GM23338 (cell line): ENCODE measurements at regions not wholly inside any gene's neighbourhood (a gene's known extent, or its start where the extent isn't known, plus 50 kb on each side); places are given as distances from the start of the nearest gene placed in this dataset.

Experiments
- CREB1 ChIP-seq: fragments of 250-450 bp; sonication (Bioruptor Pico); IDR thresholded peaks from 2 replicates; pipeline ENCODE4 v1.5.0; 2020; ENCODE audit warnings: low read depth, mild to moderate bottlenecking, moderate library complexity
- CTCF ChIP-seq, 2 experiments: fragments of 200-600 bp in 1 of 2; sonication (generic) in 1 of 2; conservative IDR thresholded peaks; 2 replicates each; pipeline versions ENCODE4 v1.5.1 to v1.6.1; 2016 to 2017; ENCODE audit warnings: antibody characterized with exemption in 2 of 2, low read depth in 2 of 2, mild to moderate bottlenecking in 2 of 2, moderate library complexity in 1 of 2
- ETS1 ChIP-seq: IDR thresholded peaks from 2 replicates; pipeline ENCODE4 v1.6.1; 2016; ENCODE audit warnings: antibody characterized with exemption
- EZH2 ChIP-seq: fragments of 200-600 bp; sonication (generic); IDR thresholded peaks from one replicate; pipeline ENCODE4 v1.8.0; 2017; ENCODE audit warnings: antibody characterized with exemption, mild to moderate bottlenecking, low read depth; ENCODE audit not compliant: unreplicated experiment
- EZH2phosphoT487 ChIP-seq: fragments of 200-600 bp; sonication (generic); IDR thresholded peaks from one replicate; pipeline ENCODE4 v1.8.1; 2018; ENCODE audit warnings: antibody characterized with exemption; ENCODE audit not compliant: unreplicated experiment
- JUNB ChIP-seq: IDR thresholded peaks from one replicate; pipeline ENCODE4 v1.6.1; 2016; ENCODE audit warnings: antibody characterized with exemption; ENCODE audit not compliant: unreplicated experiment
- POLR2AphosphoS5 ChIP-seq: IDR thresholded peaks from 2 replicates; pipeline ENCODE4 v1.6.1; 2016; ENCODE audit warnings: antibody characterized with exemption, low read depth
- REST ChIP-seq: IDR thresholded peaks from one replicate; pipeline ENCODE4 v1.6.1; 2018; ENCODE audit warnings: antibody characterized with exemption; ENCODE audit not compliant: unreplicated experiment
- STAT1 ChIP-seq: IDR thresholded peaks from one replicate; pipeline ENCODE4 v1.6.1; 2016; ENCODE audit warnings: antibody characterized with exemption; ENCODE audit not compliant: unreplicated experiment
- ZNF114 ChIP-seq: fragments of 250-450 bp; sonication (Bioruptor Pico); IDR thresholded peaks from 2 replicates; pipeline ENCODE4 v1.5.0; 2020; ENCODE audit warnings: mild to moderate bottlenecking, moderate library complexity
- ZNF331 ChIP-seq: fragments of 250-450 bp; sonication (Bioruptor Pico); IDR thresholded peaks from 2 replicates; pipeline ENCODE4 v1.5.0; 2020; ENCODE audit warnings: low read depth, mild to moderate bottlenecking, moderate library complexity
- ZNF462 ChIP-seq: fragments of 250-450 bp; sonication (Bioruptor Pico); IDR thresholded peaks from 2 replicates; pipeline ENCODE4 v1.5.0; 2020; ENCODE audit warnings: mild to moderate bottlenecking, moderate library complexity

- TF ChIP-seq CTCF (conservative IDR thresholded peaks at IDR 0.05; ENCODE audit: low read depth in 2 of 2), result no peak
- no peak for TF ChIP-seq ZNF114
- no peak for TF ChIP-seq REST
- no peak for TF ChIP-seq POLR2AphosphoS5
- TF ChIP-seq EZH2, result no peak
- no peak for TF ChIP-seq JUNB
- TF ChIP-seq CREB1 (CRISPR knock-in tag), result no peak
- no peak for TF ChIP-seq ZNF331 (CRISPR knock-in tag)
- no peak for TF ChIP-seq STAT1
- TF ChIP-seq EZH2phosphoT487, result no peak
- TF ChIP-seq ZNF462, result no peak
- TF ChIP-seq ETS1, result no peak
Measured at GRCh38 chrX:2136848-2137247, 363.9 kb downstream of the DHRSX start.
